ENCODE measurements at regions not wholly inside any gene's neighbourhood (a gene's known extent, or its start where the extent isn't known, plus 50 kb on each side); places are given as distances from the start of the nearest gene placed in this dataset.

GRCh38 chr10:128540781-128541761 is 414.8 kb upstream of the MKI67 start:
- Histone ChIP-seq H3K4me1 (no peaks in the 10 kb centered on the region), H3K27me3 (peaks cover 62% of the 10 kb centered on the region), H3K4me3 (no peak overlapping the region), H3K9me3 (no peaks in the 10 kb centered on the region), H3K27ac (no peak overlapping the region), H3K36me3 (no peaks in the 10 kb centered on the region)
- intact Hi-C loops (cut with DNase I) = no loop called here
- TF ChIP-seq CTCF (IDR thresholded peaks at IDR 0.05) = no peak
- ATAC-seq = no peak
- DNase-seq = no peak

- ATAC-seq (no peak), DNase-seq (no peak)
- no peak overlapping the region for H3K27ac ChIP-seq
- H3K36me3 ChIP-seq = no peaks in the 10 kb centered on the region
- H3K9me3 ChIP-seq = no peaks in the 10 kb centered on the region
- no peaks in the 10 kb centered on the region for H3K4me1 ChIP-seq
- intact Hi-C loops (cut with DNase I) = no loop called here
- TF ChIP-seq CTCF (IDR thresholded peaks at IDR 0.05) = no peak
- no peak overlapping the region for H3K4me3 ChIP-seq
- H3K27me3 ChIP-seq = peaks cover 52% of the 10 kb centered on the region
Measured at GRCh38 chr10:128541926-128542475, 415.8 kb upstream of the MKI67 start.

- no peak for TF ChIP-seq CTCF (IDR thresholded peaks at IDR 0.05)
- Histone ChIP-seq H3K9me3 (no peaks in the 10 kb centered on the region), H3K27me3 (peaks cover 46% of the 10 kb centered on the region), H3K4me3 (no peak overlapping the region), H3K36me3 (no peaks in the 10 kb centered on the region), H3K4me1 (no peaks in the 10 kb centered on the region), H3K27ac (no peak overlapping the region)
- intact Hi-C loops (cut with DNase I) = no loop called here
- no peak for ATAC-seq
- DNase-seq = no peak
Measured at GRCh38 chr10:128542659-128543058, 416.4 kb upstream of the MKI67 start.

GRCh38 chr10:128543151-128543550 is 416.9 kb upstream of the MKI67 start:
- ATAC-seq (no peak), DNase-seq (no peak)
- H3K27ac ChIP-seq = no peak overlapping the region
- no peaks in the 10 kb centered on the region for H3K36me3 ChIP-seq
- no peak for TF ChIP-seq CTCF (IDR thresholded peaks at IDR 0.05)
- H3K9me3 ChIP-seq = no peaks in the 10 kb centered on the region
- no peak overlapping the region for H3K4me3 ChIP-seq
- no peaks in the 10 kb centered on the region for H3K4me1 ChIP-seq
- H3K27me3 ChIP-seq = peaks cover 42% of the 10 kb centered on the region
- intact Hi-C loops (cut with DNase I) = no loop called here

GRCh38 chr10:128545216-128545615 is 419.0 kb upstream of the MKI67 start:
- peaks cover 25% of the 10 kb centered on the region for H3K27me3 ChIP-seq
- intact Hi-C loops (cut with DNase I) = no loop called here
- H3K4me1 ChIP-seq = no peaks in the 10 kb centered on the region
- no peak for TF ChIP-seq CTCF (IDR thresholded peaks at IDR 0.05)
- H3K9me3 ChIP-seq = no peaks in the 10 kb centered on the region
- ATAC-seq = no peak
- no peaks in the 10 kb centered on the region for H3K36me3 ChIP-seq
- DNase-seq = no peak
- no peak overlapping the region for H3K27ac ChIP-seq
- no peak overlapping the region for H3K4me3 ChIP-seq
